ENCODE measurements at regions not wholly inside any gene's neighbourhood (a gene's known extent, or its start where the extent isn't known, plus 50 kb on each side); places are given as distances from the start of the nearest gene placed in this dataset.

GRCh38 chrX:10893366-10893765 lies 217.8 kb upstream of the HCCS start:
- no peaks in the 10 kb centered on the region for H3K79me1 ChIP-seq (replicated peaks; ENCODE audit: low read length, poor library complexity, severe bottlenecking)
- DNase-seq, result no peak
- H3K4me1 ChIP-seq (ENCODE audit: control insufficient read depth, insufficient read depth, low read depth, low read length), result no peaks in the 10 kb centered on the region
- no peak overlapping the region for H3K4ac ChIP-seq (ENCODE audit: low read depth in 1 of 2, low read length in 2 of 2)
- H4K91ac ChIP-seq (ENCODE audit: low read length), result no peak overlapping the region
- H3K18ac ChIP-seq (ENCODE audit: low read depth in 1 of 2, low read length in 2 of 2), result no peak overlapping the region
- no peak overlapping the region for H2BK15ac ChIP-seq (ENCODE audit: low read depth, poor library complexity, severe bottlenecking)
- H3K23ac ChIP-seq (ENCODE audit: low read length in 2 of 2), result no peak overlapping the region
- H4K8ac ChIP-seq (ENCODE audit: low read length), result no peak overlapping the region
- WGBS, result no CpG with 5 or more reads among the region's 2 CpGs
- H3K4me2 ChIP-seq (ENCODE audit: low read length, poor library complexity, severe bottlenecking), result no peak overlapping the region
- no peak overlapping the region for H3K4me3 ChIP-seq (ENCODE audit: insufficient read depth in 1 of 2, low read depth in 1 of 2, low read length in 2 of 2)
- no peak overlapping the region for H2BK120ac ChIP-seq (ENCODE audit: low read depth, low read length)
- H3K9me3 ChIP-seq (ENCODE audit: control insufficient read depth, low read length), result peaks cover 3% of the 10 kb centered on the region
- no peaks in the 10 kb centered on the region for H3K36me3 ChIP-seq (ENCODE audit: control insufficient read depth in 1 of 2, insufficient read depth in 2 of 2, low read depth in 1 of 2, low read length in 2 of 2)
- H2AK5ac ChIP-seq (ENCODE audit: low read length, severe bottlenecking), result no peak overlapping the region
- H2AFZ ChIP-seq (ENCODE audit: low read depth, low read length), result no peak overlapping the region
- H3K27me3 ChIP-seq (ENCODE audit: control insufficient read depth in 1 of 2, insufficient read depth in 1 of 2, low read length in 2 of 2), result no peaks in the 10 kb centered on the region
- no peak overlapping the region for H3K14ac ChIP-seq (ENCODE audit: low read length in 2 of 2)
- H3K9ac ChIP-seq (ENCODE audit: low read length), result no peak overlapping the region
- no peak overlapping the region for H2BK5ac ChIP-seq (ENCODE audit: low read depth, low read length, poor library complexity, severe bottlenecking)
- no peak overlapping the region for H3K27ac ChIP-seq (ENCODE audit: low read length, poor library complexity, severe bottlenecking)
- H2BK12ac ChIP-seq (ENCODE audit: low read length in 2 of 2), result no peak overlapping the region

- Histone ChIP-seq H3K14ac (ENCODE audit: low read length in 2 of 2) (no peak overlapping the region), H4K8ac (ENCODE audit: low read length) (no peak overlapping the region), H3K9ac (ENCODE audit: low read length) (no peak overlapping the region), H2BK120ac (ENCODE audit: low read depth, low read length) (no peak overlapping the region), H3K4me1 (ENCODE audit: control insufficient read depth, insufficient read depth, low read depth, low read length) (no peaks in the 10 kb centered on the region), H3K9me3 (ENCODE audit: control insufficient read depth, low read length) (peaks cover 3% of the 10 kb centered on the region), H2AK5ac (ENCODE audit: low read length, severe bottlenecking) (no peak overlapping the region), H3K79me1 (replicated peaks; ENCODE audit: low read length, poor library complexity, severe bottlenecking) (no peaks in the 10 kb centered on the region), H2BK12ac (ENCODE audit: low read length in 2 of 2) (no peak overlapping the region), H4K91ac (ENCODE audit: low read length) (no peak overlapping the region), H2BK5ac (ENCODE audit: low read depth, low read length, poor library complexity, severe bottlenecking) (no peak overlapping the region), H3K27ac (ENCODE audit: low read length, poor library complexity, severe bottlenecking) (no peak overlapping the region), H3K18ac (ENCODE audit: low read depth in 1 of 2, low read length in 2 of 2) (no peak overlapping the region), H3K4ac (ENCODE audit: low read depth in 1 of 2, low read length in 2 of 2) (no peak overlapping the region), H3K36me3 (ENCODE audit: control insufficient read depth in 1 of 2, insufficient read depth in 2 of 2, low read depth in 1 of 2, low read length in 2 of 2) (no peaks in the 10 kb centered on the region), H2BK15ac (ENCODE audit: low read depth, poor library complexity, severe bottlenecking) (no peak overlapping the region), H3K27me3 (ENCODE audit: control insufficient read depth in 1 of 2, insufficient read depth in 1 of 2, low read length in 2 of 2) (no peaks in the 10 kb centered on the region), H3K4me2 (ENCODE audit: low read length, poor library complexity, severe bottlenecking) (no peak overlapping the region), H3K4me3 (ENCODE audit: insufficient read depth in 1 of 2, low read depth in 1 of 2, low read length in 2 of 2) (no peak overlapping the region), H3K23ac (ENCODE audit: low read length in 2 of 2) (no peak overlapping the region), H2AFZ (ENCODE audit: low read depth, low read length) (no peak overlapping the region)
- WGBS, result 97% methylated on average over 5 of the region's 7 CpGs
- DNase-seq, result peak; percentile 70
Measured at GRCh38 chrX:10893976-10894375, 217.2 kb upstream of the HCCS start.

- Histone ChIP-seq H3K14ac (ENCODE audit: low read length in 2 of 2) (no peak overlapping the region), H3K4me3 (ENCODE audit: insufficient read depth in 1 of 2, low read depth in 1 of 2, low read length in 2 of 2) (no peak overlapping the region), H2BK120ac (ENCODE audit: low read depth, low read length) (no peak overlapping the region), H3K9me3 (ENCODE audit: control insufficient read depth, low read length) (peaks cover 3% of the 10 kb centered on the region), H3K4me2 (ENCODE audit: low read length, poor library complexity, severe bottlenecking) (no peak overlapping the region), H3K4me1 (ENCODE audit: control insufficient read depth, insufficient read depth, low read depth, low read length) (no peaks in the 10 kb centered on the region), H3K36me3 (ENCODE audit: control insufficient read depth in 1 of 2, insufficient read depth in 2 of 2, low read depth in 1 of 2, low read length in 2 of 2) (no peaks in the 10 kb centered on the region), H2BK12ac (ENCODE audit: low read length in 2 of 2) (no peak overlapping the region), H3K4ac (ENCODE audit: low read depth in 1 of 2, low read length in 2 of 2) (no peak overlapping the region), H3K27me3 (ENCODE audit: control insufficient read depth in 1 of 2, insufficient read depth in 1 of 2, low read length in 2 of 2) (no peaks in the 10 kb centered on the region), H2AK5ac (ENCODE audit: low read length, severe bottlenecking) (no peak overlapping the region), H3K23ac (ENCODE audit: low read length in 2 of 2) (no peak overlapping the region), H2BK15ac (ENCODE audit: low read depth, poor library complexity, severe bottlenecking) (peak overlapping the region; percentile 69), H4K91ac (ENCODE audit: low read length) (no peak overlapping the region), H3K79me1 (replicated peaks; ENCODE audit: low read length, poor library complexity, severe bottlenecking) (no peaks in the 10 kb centered on the region), H3K18ac (ENCODE audit: low read depth in 1 of 2, low read length in 2 of 2) (no peak overlapping the region), H3K27ac (ENCODE audit: low read length, poor library complexity, severe bottlenecking) (no peak overlapping the region), H4K8ac (ENCODE audit: low read length) (no peak overlapping the region), H2BK5ac (ENCODE audit: low read depth, low read length, poor library complexity, severe bottlenecking) (no peak overlapping the region), H3K9ac (ENCODE audit: low read length) (no peak overlapping the region), H2AFZ (ENCODE audit: low read depth, low read length) (no peak overlapping the region)
- 92% methylated on average over 1 of the region's 9 CpGs for WGBS
- no peak for DNase-seq
Measured at GRCh38 chrX:10897768-10898167, 213.4 kb upstream of the HCCS start.

GRCh38 chrX:10900585-10901289 lies 210.4 kb upstream of the HCCS start:
- Histone ChIP-seq H3K4me1 (ENCODE audit: control insufficient read depth, insufficient read depth, low read depth, low read length) (no peaks in the 10 kb centered on the region), H2BK12ac (ENCODE audit: low read length in 2 of 2) (no peak overlapping the region), H3K4me3 (ENCODE audit: insufficient read depth in 1 of 2, low read depth in 1 of 2, low read length in 2 of 2) (peak overlapping the region in 1 of 2 experiments; percentile 49), H3K27ac (ENCODE audit: low read length, poor library complexity, severe bottlenecking) (peak overlapping the region; percentile 60), H3K14ac (ENCODE audit: low read length in 2 of 2) (no peak overlapping the region), H2AFZ (ENCODE audit: low read depth, low read length) (no peak overlapping the region), H3K23ac (ENCODE audit: low read length in 2 of 2) (no peak overlapping the region), H3K4ac (ENCODE audit: low read depth in 1 of 2, low read length in 2 of 2) (no peak overlapping the region), H4K8ac (ENCODE audit: low read length) (no peak overlapping the region), H3K9ac (ENCODE audit: low read length) (no peak overlapping the region), H3K4me2 (ENCODE audit: low read length, poor library complexity, severe bottlenecking) (no peak overlapping the region), H2BK120ac (ENCODE audit: low read depth, low read length) (no peak overlapping the region), H3K79me1 (replicated peaks; ENCODE audit: low read length, poor library complexity, severe bottlenecking) (no peaks in the 10 kb centered on the region), H2BK15ac (ENCODE audit: low read depth, poor library complexity, severe bottlenecking) (no peak overlapping the region), H3K36me3 (ENCODE audit: control insufficient read depth in 1 of 2, insufficient read depth in 2 of 2, low read depth in 1 of 2, low read length in 2 of 2) (no peaks in the 10 kb centered on the region), H4K91ac (ENCODE audit: low read length) (no peak overlapping the region), H2AK5ac (ENCODE audit: low read length, severe bottlenecking) (no peak overlapping the region), H3K27me3 (ENCODE audit: control insufficient read depth in 1 of 2, insufficient read depth in 1 of 2, low read length in 2 of 2) (no peaks in the 10 kb centered on the region), H3K9me3 (ENCODE audit: control insufficient read depth, low read length) (peaks cover 3% of the 10 kb centered on the region), H2BK5ac (ENCODE audit: low read depth, low read length, poor library complexity, severe bottlenecking) (no peak overlapping the region), H3K18ac (ENCODE audit: low read depth in 1 of 2, low read length in 2 of 2) (no peak overlapping the region)
- WGBS, result 50% methylated on average over 2 of the region's 4 CpGs
- peak; percentile 64 for DNase-seq
